ENCODE measurements at regions not wholly inside any gene's neighbourhood (a gene's known extent, or its start where the extent isn't known, plus 50 kb on each side); places are given as distances from the start of the nearest gene placed in this dataset.

GRCh38 chr18:40608226-40608625 lies 1346.8 kb upstream of the PIK3C3 start:
- 63% methylated on average over 2 of the region's 2 CpGs for WGBS
- Histone ChIP-seq H3K27ac (no peak overlapping the region), H3K4me3 (no peak overlapping the region), H3K27me3 (no peaks in the 10 kb centered on the region), H3K4me1 (no peaks in the 10 kb centered on the region), H3K36me3 (no peaks in the 10 kb centered on the region), H3K9me3 (no peaks in the 10 kb centered on the region)
- no peak for TF ChIP-seq EP300 (IDR thresholded peaks at IDR 0.05)
- no peak for TF ChIP-seq CTCF (IDR thresholded peaks at IDR 0.05)
- no peak for TF ChIP-seq POLR2A (IDR thresholded peaks at IDR 0.05)
- TF ChIP-seq POLR2AphosphoS5 (IDR thresholded peaks at IDR 0.05): no peak
- DNase-seq (ENCODE audit: low spot score in 2 of 2): no peak

- H3K4me3 ChIP-seq: no peak overlapping the region
- H3K27me3 ChIP-seq: no peaks in the 10 kb centered on the region
- no peaks in the 10 kb centered on the region for H3K9me3 ChIP-seq
- H3K27ac ChIP-seq: no peak overlapping the region
- no peaks in the 10 kb centered on the region for H3K4me1 ChIP-seq
- WGBS: 36% methylated on average over 6 of the region's 6 CpGs
- DNase-seq (ENCODE audit: low spot score in 2 of 2): no peak
- TF ChIP-seq CTCF (IDR thresholded peaks at IDR 0.05) (no peak), POLR2AphosphoS5 (IDR thresholded peaks at IDR 0.05) (no peak), EP300 (IDR thresholded peaks at IDR 0.05) (no peak), POLR2A (IDR thresholded peaks at IDR 0.05) (no peak)
- H3K36me3 ChIP-seq: no peaks in the 10 kb centered on the region
These were observed 1347.4 kb upstream of the PIK3C3 start for GRCh38 chr18:40607542-40608148.

- H3K9me3 ChIP-seq: no peaks in the 10 kb centered on the region
- no peaks in the 10 kb centered on the region for H3K36me3 ChIP-seq
- H3K27me3 ChIP-seq: no peaks in the 10 kb centered on the region
- 53% methylated on average over 1 of the region's 1 CpG for WGBS
- H3K27ac ChIP-seq: no peak overlapping the region
- H3K4me3 ChIP-seq: no peak overlapping the region
- TF ChIP-seq POLR2A (IDR thresholded peaks at IDR 0.05): no peak
- no peak for TF ChIP-seq CTCF (IDR thresholded peaks at IDR 0.05)
- TF ChIP-seq POLR2AphosphoS5 (IDR thresholded peaks at IDR 0.05): no peak
- TF ChIP-seq EP300 (IDR thresholded peaks at IDR 0.05): no peak
- DNase-seq (ENCODE audit: low spot score in 2 of 2): no peak
- H3K4me1 ChIP-seq: no peaks in the 10 kb centered on the region
These were observed 1348.0 kb upstream of the PIK3C3 start for GRCh38 chr18:40606996-40607395.

- H3K4me1 ChIP-seq: no peaks in the 10 kb centered on the region
- H3K9me3 ChIP-seq: no peaks in the 10 kb centered on the region
- TF ChIP-seq EP300 (IDR thresholded peaks at IDR 0.05): no peak
- no peak for TF ChIP-seq POLR2A (IDR thresholded peaks at IDR 0.05)
- no peak for TF ChIP-seq POLR2AphosphoS5 (IDR thresholded peaks at IDR 0.05)
- TF ChIP-seq CTCF (IDR thresholded peaks at IDR 0.05): no peak
- no peaks in the 10 kb centered on the region for H3K36me3 ChIP-seq
- no peak overlapping the region for H3K4me3 ChIP-seq
- no peaks in the 10 kb centered on the region for H3K27me3 ChIP-seq
- WGBS: 90% methylated on average over 9 of the region's 12 CpGs
- no peak for DNase-seq (ENCODE audit: low spot score in 2 of 2)
- H3K27ac ChIP-seq: no peak overlapping the region
These were observed 1371.4 kb upstream of the PIK3C3 start for GRCh38 chr18:40583671-40584070.

- H3K27ac ChIP-seq: no peak overlapping the region
- no peak for DNase-seq (ENCODE audit: low spot score in 2 of 2)
- TF ChIP-seq POLR2A (IDR thresholded peaks at IDR 0.05): no peak
- H3K4me3 ChIP-seq: no peak overlapping the region
- 93% methylated on average over 1 of the region's 1 CpG for WGBS
- no peaks in the 10 kb centered on the region for H3K9me3 ChIP-seq
- H3K27me3 ChIP-seq: no peaks in the 10 kb centered on the region
- no peaks in the 10 kb centered on the region for H3K4me1 ChIP-seq
- no peaks in the 10 kb centered on the region for H3K36me3 ChIP-seq
These were observed 1372.9 kb upstream of the PIK3C3 start for GRCh38 chr18:40582105-40582504.

- no peaks in the 10 kb centered on the region for H3K27me3 ChIP-seq
- H3K4me3 ChIP-seq: no peak overlapping the region
- H3K4me1 ChIP-seq: no peaks in the 10 kb centered on the region
- no peak overlapping the region for H3K27ac ChIP-seq
- 35% methylated on average over 4 of the region's 4 CpGs for WGBS
- TF ChIP-seq CTCF (IDR thresholded peaks at IDR 0.05): no peak
- no peak for TF ChIP-seq POLR2AphosphoS5 (IDR thresholded peaks at IDR 0.05)
- no peak for TF ChIP-seq POLR2A (IDR thresholded peaks at IDR 0.05)
- TF ChIP-seq EP300 (IDR thresholded peaks at IDR 0.05): no peak
- no peaks in the 10 kb centered on the region for H3K36me3 ChIP-seq
- H3K9me3 ChIP-seq: no peaks in the 10 kb centered on the region
- no peak for DNase-seq (ENCODE audit: low spot score in 2 of 2)
These were observed 1377.1 kb upstream of the PIK3C3 start for GRCh38 chr18:40577981-40578365.
